HCT116 (cell line): ENCODE measurements at regions not wholly inside any gene's neighbourhood (a gene's known extent, or its start where the extent isn't known, plus 50 kb on each side); places are given as distances from the start of the nearest gene placed in this dataset.

Experiments used
- POLR2A ChIP-seq: IDR thresholded peaks from 2 replicates; pipeline ENCODE4 v1.7.0; 2011; ENCODE audit warnings: borderline replicate concordance; ENCODE audit not compliant: insufficient read depth, insufficient read length; ENCODE audit errors: extremely low read depth
- POLR2AphosphoS5 ChIP-seq: IDR thresholded peaks from 2 replicates; pipeline ENCODE4 v1.6.1; 2011; ENCODE audit warnings: mild to moderate bottlenecking, low read depth, low read length, moderate library complexity
- RAD21 ChIP-seq: IDR thresholded peaks from 2 replicates; pipeline ENCODE4 v1.6.1; 2012; ENCODE audit warnings: low read depth, mild to moderate bottlenecking
- ZNF274 ChIP-seq: fragments of 200-500 bp; sonication (Bioruptor generic); IDR thresholded peaks from 2 replicates; pipeline ENCODE4 v1.6.1; 2014; ENCODE audit warnings: mild to moderate bottlenecking, low read depth, low read length, inconsistent platforms
- TF ChIP-seq, protein P1 (sequence below), 3 experiments: fragments of 200-600 bp in 1 of 3; sonication (generic) in 1 of 3; IDR thresholded peaks in 2 of 3; conservative IDR thresholded peaks in 1 of 3; 2 replicates each; pipeline ENCODE4 v1.5.1; 2012 to 2017; ENCODE audit warnings: low read depth in 2 of 3, low read length in 2 of 3, antibody characterized with exemption in 1 of 3, borderline replicate concordance in 1 of 3, control low read depth in 1 of 3, mild to moderate bottlenecking in 1 of 3, mixed read lengths in 1 of 3, mixed run types in 1 of 3, moderate library complexity in 1 of 3; ENCODE audit not compliant: insufficient read depth in 1 of 3
- TF ChIP-seq, protein P2 (sequence below): IDR thresholded peaks from 2 replicates; pipeline ENCODE4 v1.6.1; 2012

DNA sequence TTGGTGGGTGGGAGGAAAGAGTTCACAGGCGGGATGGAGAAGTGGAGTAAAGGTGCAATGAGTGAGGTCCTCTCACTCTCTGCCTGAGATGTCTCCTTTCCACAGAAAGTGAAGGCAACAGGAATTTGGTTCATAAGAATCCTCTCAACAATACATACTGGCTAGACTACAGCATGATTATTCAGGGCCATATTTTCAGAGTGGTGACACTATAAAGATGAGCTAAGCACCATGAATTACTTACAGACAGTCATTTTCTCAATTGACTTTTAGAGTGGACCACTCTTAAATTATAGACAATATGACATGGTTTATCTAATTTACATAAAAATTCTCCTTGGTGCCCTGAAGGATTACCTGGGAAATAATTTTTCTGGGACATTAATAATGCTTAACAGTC lies 286.1 kb upstream of the MAD2L1 start:
- TF ChIP-seq, protein P1, sequence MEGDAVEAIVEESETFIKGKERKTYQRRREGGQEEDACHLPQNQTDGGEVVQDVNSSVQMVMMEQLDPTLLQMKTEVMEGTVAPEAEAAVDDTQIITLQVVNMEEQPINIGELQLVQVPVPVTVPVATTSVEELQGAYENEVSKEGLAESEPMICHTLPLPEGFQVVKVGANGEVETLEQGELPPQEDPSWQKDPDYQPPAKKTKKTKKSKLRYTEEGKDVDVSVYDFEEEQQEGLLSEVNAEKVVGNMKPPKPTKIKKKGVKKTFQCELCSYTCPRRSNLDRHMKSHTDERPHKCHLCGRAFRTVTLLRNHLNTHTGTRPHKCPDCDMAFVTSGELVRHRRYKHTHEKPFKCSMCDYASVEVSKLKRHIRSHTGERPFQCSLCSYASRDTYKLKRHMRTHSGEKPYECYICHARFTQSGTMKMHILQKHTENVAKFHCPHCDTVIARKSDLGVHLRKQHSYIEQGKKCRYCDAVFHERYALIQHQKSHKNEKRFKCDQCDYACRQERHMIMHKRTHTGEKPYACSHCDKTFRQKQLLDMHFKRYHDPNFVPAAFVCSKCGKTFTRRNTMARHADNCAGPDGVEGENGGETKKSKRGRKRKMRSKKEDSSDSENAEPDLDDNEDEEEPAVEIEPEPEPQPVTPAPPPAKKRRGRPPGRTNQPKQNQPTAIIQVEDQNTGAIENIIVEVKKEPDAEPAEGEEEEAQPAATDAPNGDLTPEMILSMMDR (IDR thresholded peaks at IDR 0.05 in 2 of 3, conservative IDR thresholded peaks at IDR 0.05 in 1 of 3; ENCODE audit: borderline replicate concordance in 1 of 3, insufficient read depth in 1 of 3, low read depth in 2 of 3, low read length in 2 of 3) = no peak
- TF ChIP-seq RAD21 (no peak), POLR2AphosphoS5 (no peak), POLR2A (no peak), ZNF274 (no peak)
- TF ChIP-seq, protein P2, sequence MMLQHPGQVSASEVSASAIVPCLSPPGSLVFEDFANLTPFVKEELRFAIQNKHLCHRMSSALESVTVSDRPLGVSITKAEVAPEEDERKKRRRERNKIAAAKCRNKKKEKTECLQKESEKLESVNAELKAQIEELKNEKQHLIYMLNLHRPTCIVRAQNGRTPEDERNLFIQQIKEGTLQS = no peak
